NCI-H748 treated with DMSO at 0.1 percent for 48 hours (cell line): ENCODE measurements at regions not wholly inside any gene's neighbourhood (a gene's known extent, or its start where the extent isn't known, plus 50 kb on each side); places are given as distances from the start of the nearest gene placed in this dataset.
"Not testable (repeated sequence)": the region's sequence is repeated elsewhere in the genome, so short reads cannot be mapped to it uniquely, and the experiment has no call there.

ENCODE experiments used
- DNase-seq: peaks from one replicate; lab custom pipeline; 2025; lab: John Stamatoyannopoulos, UW

GRCh38 chr9:745761-746380, 95.6 kb upstream of the DMRT1 start:
- DNase-seq = no peak

DNA sequence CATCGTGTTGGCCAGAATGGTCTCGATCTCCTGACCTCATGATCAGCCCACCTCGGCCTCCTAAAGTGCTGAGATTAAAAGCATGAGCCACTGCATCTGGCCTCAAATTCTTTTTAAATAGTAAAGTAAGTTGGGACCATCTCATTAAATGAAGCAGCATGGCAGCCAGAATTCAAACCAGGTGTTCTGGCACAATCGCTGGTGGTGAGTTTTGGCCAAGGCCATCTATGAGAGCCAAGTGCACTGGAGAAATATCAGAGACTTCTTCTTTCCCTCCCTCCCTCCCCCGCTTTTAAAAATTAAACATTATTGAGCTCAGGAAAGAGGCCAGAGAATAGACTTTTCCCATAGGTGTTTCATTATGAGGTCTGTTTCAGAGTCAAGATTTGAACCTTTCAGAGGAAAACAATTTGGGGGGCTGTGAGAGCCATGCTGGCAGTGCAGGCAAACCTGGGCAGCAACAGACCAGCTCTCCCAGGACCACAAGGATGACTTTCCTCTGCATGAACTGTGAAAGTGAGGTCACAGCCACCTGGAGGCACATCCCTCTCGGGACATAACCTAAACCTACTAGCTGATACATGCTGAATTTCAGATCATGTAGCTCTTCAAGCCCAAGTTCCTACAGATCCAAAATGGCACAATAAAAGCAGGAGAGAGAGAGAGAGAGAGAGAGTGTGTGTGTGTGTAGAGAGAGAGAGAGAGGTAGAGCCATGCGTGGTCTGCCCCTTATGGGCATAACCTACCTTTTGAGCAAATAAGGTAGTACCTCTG, 94.6 kb upstream of the DMRT1 start:
- no peak for DNase-seq

DNA sequence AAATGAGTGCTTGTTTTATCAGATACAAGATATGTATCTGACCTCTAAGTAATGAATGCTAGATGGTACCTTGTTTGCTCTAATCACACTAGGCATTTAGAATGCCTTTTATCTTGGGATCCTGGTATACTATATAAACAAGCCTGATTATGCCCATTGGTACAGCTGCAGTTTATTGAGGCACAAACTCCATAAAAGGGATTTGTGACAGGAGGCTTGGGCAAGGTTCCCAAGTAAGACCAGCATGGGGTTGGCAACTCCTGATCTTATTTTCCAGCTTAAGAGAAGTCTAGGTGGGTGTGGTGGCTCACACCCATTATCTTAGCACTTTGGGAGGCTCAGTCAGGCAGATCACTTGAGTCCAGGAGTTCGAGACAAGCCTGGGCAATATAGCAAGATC, 93.9 kb upstream of the DMRT1 start:
- DNase-seq = no peak

GRCh38 chr9:748861-749497, 92.5 kb upstream of the DMRT1 start:
- DNase-seq = no peak

DNA sequence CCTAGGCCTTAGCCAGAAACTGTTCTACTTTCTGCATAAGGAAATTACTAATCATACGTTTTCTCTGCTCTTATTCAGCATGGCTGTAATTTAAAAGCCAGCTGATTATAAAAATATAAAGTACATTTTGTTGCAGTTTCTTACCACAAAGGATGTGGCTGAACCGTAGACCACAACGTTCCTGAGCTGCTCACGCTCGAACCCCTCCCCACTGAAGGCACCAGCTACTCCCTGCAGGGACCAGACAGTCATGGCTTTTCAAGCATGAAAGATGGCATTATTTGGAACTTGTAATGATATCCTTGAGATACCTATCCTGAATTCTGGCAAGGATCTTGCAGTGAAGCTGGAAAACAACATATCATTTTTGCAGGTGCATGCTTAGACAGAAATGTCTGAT, 91.8 kb upstream of the DMRT1 start:
- DNase-seq = no peak

GRCh38 chr9:750249-750967, 91.1 kb upstream of the DMRT1 start:
- no peak for DNase-seq

DNA sequence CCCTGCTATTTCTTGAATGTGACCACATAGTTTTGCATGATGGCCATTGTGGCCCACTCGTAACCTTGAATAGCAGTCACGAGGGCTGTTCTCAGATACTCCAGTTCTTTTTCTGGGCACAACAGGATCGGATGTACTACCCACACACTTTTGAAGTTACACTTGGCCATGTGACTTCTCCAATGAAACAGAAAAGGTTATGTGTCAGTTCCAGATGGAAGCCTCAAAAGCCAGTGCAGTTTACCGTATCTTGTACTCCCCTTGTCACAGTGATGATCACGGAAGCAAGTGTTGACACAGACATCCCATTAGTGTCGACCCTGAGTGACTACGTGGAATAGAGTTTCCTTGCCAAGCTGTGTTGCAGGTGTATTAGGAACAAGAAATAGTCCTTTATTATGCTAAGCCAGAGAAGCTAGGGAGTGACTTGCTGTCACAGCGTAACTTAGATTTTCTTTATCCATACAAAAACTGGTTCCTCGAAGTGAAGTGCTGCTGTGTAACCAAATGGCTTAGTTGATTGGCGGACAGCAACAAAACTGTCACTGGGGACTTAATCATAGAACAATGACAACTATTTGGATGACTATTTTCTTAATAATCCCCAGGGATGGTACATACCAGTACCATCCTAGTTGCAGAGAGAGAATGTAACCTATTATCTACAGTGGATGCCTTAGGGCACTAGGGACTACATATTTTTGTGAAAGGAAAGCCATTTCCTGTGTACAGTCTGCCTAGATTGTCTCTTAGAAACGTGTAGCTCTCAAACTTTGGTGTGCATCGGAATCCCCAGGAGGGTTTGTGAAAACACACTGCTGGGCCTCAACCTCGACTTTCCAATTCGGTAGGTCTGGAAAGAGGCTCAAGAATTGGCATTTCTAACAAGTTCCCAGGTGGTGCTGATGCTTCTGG, 90.1 kb upstream of the DMRT1 start:
- DNase-seq = no peak

DNA sequence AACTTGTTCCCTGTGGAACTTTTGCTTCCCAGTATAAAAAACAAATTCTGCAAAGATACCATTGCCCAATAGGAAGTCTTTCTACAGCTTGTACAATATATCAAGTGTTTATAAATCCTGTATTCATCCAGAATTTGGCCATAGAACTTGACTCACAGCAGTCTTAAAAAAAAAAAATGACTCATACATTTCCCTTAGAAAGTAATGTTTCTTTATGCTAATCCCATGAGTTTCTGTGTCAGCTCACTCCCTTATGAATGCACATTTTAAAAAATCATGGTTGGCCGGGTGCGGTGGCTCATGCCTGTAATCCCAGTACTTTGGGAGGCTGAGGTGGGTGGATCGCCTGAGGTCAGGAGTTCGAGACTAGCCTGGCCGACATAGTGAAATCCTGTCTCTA, 89.3 kb upstream of the DMRT1 start:
- no peak for DNase-seq

DNA sequence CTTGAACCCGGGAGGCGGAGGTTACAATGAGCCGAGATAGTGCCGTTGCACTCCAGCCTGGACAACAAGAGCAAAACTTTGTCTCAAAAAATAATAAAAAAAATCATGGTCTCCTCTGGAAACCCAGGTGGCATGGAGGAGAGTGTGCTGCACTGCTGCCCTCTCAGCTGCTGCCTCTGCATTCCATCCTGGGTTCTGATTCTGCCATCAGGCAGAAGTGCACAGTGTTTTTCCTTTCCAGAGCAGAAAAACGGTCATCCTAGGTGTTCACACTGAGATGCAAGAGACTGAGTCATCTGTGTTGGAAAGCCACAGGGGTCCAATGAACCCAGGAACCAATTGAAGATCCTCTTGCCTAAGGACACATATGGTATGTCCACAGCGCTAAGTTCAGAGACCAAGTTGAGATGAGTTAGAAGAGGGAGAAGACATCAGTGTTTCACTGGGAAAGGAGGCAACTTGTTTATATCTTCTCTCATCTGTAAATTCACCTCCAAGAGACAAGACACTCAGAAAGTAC, 88.8 kb upstream of the DMRT1 start:
- no peak for DNase-seq

GRCh38 chr9:753734-754133, 87.8 kb upstream of the DMRT1 start:
- not testable (repeated sequence) for DNase-seq

DNA sequence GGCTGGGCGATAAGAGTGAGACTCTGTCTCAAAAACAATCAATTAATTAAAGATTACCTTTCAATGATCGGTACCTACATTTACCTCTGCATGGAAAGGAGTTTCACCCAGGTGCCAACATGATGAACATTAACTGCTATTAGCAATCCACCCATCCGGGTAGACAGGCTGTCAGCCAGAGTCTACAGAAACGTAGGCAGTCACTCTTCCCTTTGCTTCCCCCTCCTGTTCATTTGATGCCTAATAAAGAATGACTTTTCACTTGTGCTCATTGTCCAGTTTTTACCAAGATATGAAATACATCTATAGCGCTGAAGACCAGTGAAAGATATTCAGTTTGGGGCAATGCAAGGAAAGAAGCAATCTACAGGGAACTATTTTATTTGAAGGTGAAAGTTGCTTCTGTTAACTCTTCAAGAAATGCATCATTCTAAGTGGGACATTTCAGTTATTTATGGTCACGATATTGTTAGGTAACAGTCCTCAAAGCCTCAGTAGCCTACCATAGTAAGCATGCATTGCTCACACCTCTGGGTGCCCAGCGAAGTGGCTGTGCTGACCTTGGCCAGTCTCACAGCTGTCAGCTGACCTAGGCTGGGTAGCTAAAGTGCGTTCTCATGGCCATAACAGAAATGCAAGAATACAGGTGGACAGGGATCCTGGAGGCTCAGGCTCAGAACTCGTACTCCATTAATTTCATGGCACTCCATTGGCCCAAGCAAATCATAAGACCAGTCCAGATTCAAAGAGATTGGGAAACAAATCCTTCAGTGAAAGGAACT, 87.2 kb upstream of the DMRT1 start:
- no peak for DNase-seq

DNA sequence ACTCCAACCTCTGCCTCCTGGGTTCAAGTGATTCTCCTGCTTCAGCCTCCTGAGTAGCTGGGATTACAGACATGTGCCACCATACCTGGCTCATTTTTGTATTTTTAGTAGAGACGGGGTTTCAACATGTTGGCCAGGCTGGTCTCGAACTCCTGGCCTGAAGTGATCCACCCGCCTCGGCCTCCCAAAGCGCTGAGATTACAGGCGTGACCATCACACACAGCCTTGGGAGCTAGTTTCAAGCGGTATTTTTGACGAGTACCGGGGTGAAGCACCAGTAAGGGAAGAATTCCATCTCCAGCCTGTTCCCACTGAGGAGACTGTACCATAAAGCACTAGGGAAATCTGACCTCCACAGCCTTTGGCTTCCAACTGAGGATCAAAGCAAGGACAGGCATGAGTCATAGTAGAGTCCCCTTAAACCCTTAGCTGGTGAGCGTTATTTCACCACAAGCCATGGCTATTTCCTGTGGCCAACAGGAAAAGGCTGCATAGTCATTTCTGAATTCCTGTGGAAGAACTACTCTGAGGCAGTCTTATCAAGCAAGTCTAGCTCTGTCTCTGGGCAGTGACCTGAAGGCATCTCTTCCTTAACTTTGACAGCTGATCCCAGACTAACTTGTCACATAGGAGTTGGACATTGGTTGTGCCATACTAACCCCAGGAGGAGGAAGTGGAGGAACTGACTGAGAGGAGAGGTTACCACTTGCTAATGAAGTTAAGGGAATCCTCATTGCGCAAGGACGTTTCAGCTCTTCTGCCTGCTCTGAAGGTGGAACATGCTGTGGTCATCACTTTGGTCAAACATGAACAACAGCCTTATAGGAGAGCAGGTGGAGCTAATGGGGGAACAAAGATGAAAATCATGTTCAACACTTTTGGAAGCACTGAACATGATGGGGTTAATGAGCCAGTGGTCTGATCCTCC, 85.8 kb upstream of the DMRT1 start:
- no peak for DNase-seq

DNA sequence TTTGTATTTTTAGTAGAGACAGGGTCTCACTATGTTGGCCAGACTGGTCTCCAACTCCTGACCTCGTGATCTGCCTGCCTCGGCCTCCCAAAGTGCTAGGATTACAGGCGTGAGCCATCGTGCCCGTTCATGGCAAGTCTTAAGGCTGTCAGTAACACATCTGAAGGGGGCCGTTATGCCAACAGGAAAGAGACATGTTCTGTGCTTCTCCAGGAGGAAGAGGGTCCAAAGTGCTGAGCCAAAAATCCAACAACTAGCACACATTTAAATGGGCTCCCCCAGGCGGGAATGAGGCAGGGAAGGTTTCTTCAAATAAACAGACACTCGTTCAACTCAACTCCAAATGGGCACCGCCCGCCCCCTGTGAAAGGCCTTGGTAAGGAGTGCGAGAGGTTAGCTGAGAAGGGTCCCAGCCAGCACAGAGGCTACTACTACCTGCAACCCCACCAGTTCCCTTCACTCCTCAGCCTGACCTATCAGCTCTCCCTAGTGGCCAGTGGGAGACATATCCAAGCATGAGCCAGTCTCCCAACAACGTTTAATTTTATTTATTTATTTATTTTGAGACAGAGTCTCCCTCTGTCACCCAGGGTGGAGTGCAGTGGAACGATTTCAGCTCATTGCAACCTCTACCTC, 84.1 kb upstream of the DMRT1 start:
- no peak for DNase-seq

DNA sequence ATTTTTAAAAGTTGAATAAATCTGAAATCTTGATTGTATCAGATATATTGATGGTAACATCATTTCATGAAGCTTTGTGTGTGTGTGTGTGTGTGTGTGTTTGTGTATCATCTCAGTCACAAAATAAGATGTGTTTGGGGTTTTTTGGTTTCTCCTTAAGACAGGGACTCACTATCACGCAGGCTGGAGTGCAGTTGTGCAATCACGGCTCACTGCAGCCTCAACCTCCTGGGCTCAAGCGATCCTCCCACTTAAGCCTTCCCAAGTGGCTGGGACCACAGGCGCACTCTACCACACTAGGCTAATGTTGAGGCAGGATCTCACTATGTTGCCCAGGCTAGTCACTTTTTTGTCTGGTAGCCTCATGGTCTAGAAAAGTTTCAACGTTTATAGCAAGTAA, 83.4 kb upstream of the DMRT1 start:
- DNase-seq = no peak

DNA sequence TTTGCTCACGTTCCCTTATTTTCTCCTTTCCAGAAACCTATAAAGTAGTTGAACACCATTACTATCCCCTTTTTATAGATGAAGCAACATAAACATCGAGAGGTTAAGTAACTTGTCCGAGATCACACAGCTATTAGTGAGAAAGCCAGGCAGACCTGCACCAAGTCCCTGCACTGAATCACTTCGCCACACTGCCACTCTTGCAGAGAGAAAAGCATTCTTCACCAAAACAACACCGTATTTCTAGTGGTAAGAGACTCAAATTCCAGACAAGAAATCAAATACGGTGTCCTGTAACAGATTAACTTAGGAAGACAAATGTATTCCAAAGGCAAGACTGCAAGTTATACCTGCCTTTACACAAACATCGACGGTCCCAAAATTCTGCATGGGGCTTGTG, 82.0 kb upstream of the DMRT1 start:
- DNase-seq = no peak

GRCh38 chr9:759983-760736, 81.3 kb upstream of the DMRT1 start:
- no peak for DNase-seq

GRCh38 chr9:761176-761792, 80.2 kb upstream of the DMRT1 start:
- DNase-seq = no peak
